ENCODE measurements at regions not wholly inside any gene's neighbourhood (a gene's known extent, or its start where the extent isn't known, plus 50 kb on each side); places are given as distances from the start of the nearest gene placed in this dataset.

DNA sequence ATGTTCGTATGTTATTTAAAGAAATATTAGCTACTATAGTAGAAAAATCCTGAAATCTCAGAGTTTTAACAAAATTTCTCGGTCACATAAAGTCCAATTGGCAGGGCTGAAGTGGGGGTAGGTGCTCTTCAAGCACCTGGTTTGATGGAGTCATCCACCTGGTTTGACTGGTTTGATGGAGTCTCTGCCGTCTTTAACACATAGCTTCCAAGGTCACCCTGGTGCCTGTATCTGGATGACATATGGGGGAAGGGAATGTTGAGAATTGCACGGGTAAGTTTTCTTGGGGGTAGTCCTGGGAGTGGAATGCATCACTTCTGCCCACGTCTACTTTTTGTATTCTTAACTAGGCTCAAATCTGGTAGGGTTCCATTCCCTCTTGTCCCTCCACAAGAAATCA, 351.2 kb downstream of the SH3GL2 start:
- Mint-ChIP-seq H3K4me3 (ENCODE audit: unreplicated experiment) (no peak overlapping the region), H3K36me3 (ENCODE audit: low read depth, unreplicated experiment) (no peaks in the 10 kb centered on the region)
- TF ChIP-seq, protein P1, sequence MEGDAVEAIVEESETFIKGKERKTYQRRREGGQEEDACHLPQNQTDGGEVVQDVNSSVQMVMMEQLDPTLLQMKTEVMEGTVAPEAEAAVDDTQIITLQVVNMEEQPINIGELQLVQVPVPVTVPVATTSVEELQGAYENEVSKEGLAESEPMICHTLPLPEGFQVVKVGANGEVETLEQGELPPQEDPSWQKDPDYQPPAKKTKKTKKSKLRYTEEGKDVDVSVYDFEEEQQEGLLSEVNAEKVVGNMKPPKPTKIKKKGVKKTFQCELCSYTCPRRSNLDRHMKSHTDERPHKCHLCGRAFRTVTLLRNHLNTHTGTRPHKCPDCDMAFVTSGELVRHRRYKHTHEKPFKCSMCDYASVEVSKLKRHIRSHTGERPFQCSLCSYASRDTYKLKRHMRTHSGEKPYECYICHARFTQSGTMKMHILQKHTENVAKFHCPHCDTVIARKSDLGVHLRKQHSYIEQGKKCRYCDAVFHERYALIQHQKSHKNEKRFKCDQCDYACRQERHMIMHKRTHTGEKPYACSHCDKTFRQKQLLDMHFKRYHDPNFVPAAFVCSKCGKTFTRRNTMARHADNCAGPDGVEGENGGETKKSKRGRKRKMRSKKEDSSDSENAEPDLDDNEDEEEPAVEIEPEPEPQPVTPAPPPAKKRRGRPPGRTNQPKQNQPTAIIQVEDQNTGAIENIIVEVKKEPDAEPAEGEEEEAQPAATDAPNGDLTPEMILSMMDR (IDR thresholded peaks at IDR 0.05; ENCODE audit: unreplicated experiment), result no peak

DNA sequence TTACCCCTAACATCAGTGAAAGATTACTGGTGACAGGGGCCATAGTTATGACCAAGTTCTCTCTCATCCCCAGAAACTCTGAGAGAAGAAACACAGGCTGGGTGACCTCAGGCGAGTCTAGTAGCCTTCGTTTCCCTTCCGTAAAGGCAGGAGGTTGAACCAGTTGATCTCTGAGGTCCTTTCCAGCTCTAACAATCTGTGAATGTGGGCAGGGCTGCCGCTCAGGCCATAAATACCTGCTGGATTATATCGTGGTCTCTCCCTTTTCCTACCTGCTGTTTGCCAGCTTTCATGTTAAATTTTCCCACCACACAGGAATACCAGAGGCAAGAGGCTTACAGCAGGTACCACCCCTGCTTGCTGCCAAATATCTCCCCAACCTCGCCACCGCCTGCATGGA, 357.5 kb downstream of the SH3GL2 start:
- TF ChIP-seq, protein P1 (IDR thresholded peaks at IDR 0.05; ENCODE audit: unreplicated experiment), result no peak
- H3K27ac Mint-ChIP-seq (ENCODE audit: unreplicated experiment), result no peak overlapping the region
- no peaks in the 10 kb centered on the region for H3K27me3 Mint-ChIP-seq (ENCODE audit: unreplicated experiment)
- no peak overlapping the region for H3K4me3 Mint-ChIP-seq (ENCODE audit: unreplicated experiment)
- no peak for DNase-seq (ENCODE audit: low spot score)
- H3K4me1 Mint-ChIP-seq (ENCODE audit: unreplicated experiment), result no peaks in the 10 kb centered on the region
- H3K9me3 Mint-ChIP-seq (ENCODE audit: unreplicated experiment), result no peaks in the 10 kb centered on the region
- H3K36me3 Mint-ChIP-seq (ENCODE audit: low read depth, unreplicated experiment), result no peaks in the 10 kb centered on the region

More for the DNA sequence above, 351.2 kb downstream of the SH3GL2 start:
- Mint-ChIP-seq H3K9me3 (ENCODE audit: unreplicated experiment) (no peaks in the 10 kb centered on the region), H3K27ac (ENCODE audit: unreplicated experiment) (no peak overlapping the region), H3K27me3 (ENCODE audit: unreplicated experiment) (no peaks in the 10 kb centered on the region), H3K4me1 (ENCODE audit: unreplicated experiment) (no peaks in the 10 kb centered on the region)
- DNase-seq (ENCODE audit: low spot score), result no peak

DNA sequence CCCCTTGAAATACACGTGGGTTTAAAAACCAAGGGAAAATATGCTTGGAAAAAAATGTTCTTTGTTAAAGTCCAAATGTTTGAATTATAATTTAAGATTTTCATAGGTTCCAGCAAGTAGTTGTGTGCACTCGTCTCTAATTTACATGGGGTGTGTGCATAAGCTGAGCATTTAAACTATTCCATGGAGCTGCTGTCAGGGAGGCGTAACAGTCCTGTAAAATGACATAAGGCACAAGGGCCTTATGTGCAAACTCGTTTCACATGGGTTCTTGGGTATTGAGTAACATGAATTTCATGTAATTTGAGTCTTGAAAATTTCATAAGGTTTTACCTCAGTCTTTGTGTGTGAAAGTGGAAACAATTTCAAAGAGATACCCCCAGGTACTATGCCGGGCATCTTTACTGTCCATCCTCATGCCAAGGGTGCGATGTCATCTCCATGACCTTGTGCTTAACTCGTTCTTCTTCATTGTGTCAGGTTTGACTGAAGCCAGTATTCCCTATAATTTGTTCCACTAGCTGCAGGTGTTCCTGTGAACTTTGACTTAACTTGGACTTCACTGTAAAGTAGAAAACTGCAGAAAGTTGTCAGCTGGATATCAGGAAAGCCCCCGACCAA, 359.3 kb downstream of the SH3GL2 start:
- Mint-ChIP-seq H3K36me3 (ENCODE audit: low read depth, unreplicated experiment) (no peaks in the 10 kb centered on the region), H3K9me3 (ENCODE audit: unreplicated experiment) (no peaks in the 10 kb centered on the region), H3K27me3 (ENCODE audit: unreplicated experiment) (no peaks in the 10 kb centered on the region), H3K4me3 (ENCODE audit: unreplicated experiment) (no peak overlapping the region), H3K4me1 (ENCODE audit: unreplicated experiment) (no peaks in the 10 kb centered on the region), H3K27ac (ENCODE audit: unreplicated experiment) (no peak overlapping the region)
- TF ChIP-seq, protein P1 (IDR thresholded peaks at IDR 0.05; ENCODE audit: unreplicated experiment), result no peak
- DNase-seq (ENCODE audit: low spot score), result no peak

DNA sequence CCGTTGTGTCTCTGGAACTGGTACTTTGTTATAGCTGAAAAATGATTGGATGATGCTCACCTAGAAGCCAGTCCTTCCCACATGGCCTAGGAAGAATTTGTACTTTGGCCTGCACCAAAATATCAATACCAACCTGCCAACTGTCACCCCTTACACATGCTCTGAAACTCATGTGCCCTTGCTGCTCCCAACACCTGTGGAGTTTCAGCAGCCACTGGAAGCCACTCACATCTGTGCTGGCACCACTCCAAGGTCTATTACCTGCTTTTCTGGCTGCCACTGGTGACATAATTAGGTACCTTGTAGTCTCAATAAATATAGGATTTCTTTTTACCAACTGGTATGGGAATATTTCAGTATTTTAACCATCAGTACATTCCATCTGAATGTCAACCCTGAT, 363.6 kb downstream of the SH3GL2 start:
- Mint-ChIP-seq H3K27me3 (ENCODE audit: unreplicated experiment) (no peaks in the 10 kb centered on the region), H3K36me3 (ENCODE audit: low read depth, unreplicated experiment) (no peaks in the 10 kb centered on the region), H3K4me1 (ENCODE audit: unreplicated experiment) (no peaks in the 10 kb centered on the region), H3K27ac (ENCODE audit: unreplicated experiment) (no peak overlapping the region), H3K9me3 (ENCODE audit: unreplicated experiment) (no peaks in the 10 kb centered on the region), H3K4me3 (ENCODE audit: unreplicated experiment) (no peak overlapping the region)
- no peak for DNase-seq (ENCODE audit: low spot score)
- TF ChIP-seq, protein P1 (IDR thresholded peaks at IDR 0.05; ENCODE audit: unreplicated experiment), result no peak

DNA sequence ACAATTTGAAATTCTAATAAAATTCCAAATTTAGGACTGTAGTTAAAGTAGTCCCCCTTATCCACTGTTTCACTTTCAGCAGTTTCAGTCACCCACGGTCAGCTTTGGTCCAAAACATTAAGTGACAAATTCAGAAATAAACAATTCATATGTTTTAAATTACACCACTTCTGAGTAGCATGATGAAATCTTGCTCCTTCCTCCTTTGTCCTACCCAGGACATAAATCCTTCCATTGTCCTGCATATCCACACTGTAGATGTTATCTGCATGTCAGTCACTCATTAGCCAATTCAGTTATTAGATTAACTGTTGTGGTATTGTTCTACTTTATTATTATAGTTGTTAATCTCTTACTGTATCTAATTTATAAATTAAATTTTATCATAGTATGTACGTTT, 376.5 kb downstream of the SH3GL2 start:
- Mint-ChIP-seq H3K9me3 (ENCODE audit: unreplicated experiment) (no peaks in the 10 kb centered on the region), H3K36me3 (ENCODE audit: low read depth, unreplicated experiment) (no peaks in the 10 kb centered on the region), H3K4me1 (ENCODE audit: unreplicated experiment) (no peaks in the 10 kb centered on the region), H3K27ac (ENCODE audit: unreplicated experiment) (no peak overlapping the region), H3K4me3 (ENCODE audit: unreplicated experiment) (no peak overlapping the region), H3K27me3 (ENCODE audit: unreplicated experiment) (no peaks in the 10 kb centered on the region)
- DNase-seq (ENCODE audit: low spot score), result no peak
- TF ChIP-seq, protein P1 (IDR thresholded peaks at IDR 0.05; ENCODE audit: unreplicated experiment), result no peak

Measured in endothelial cell (in vitro differentiated cells).